ENCODE measurements at regions not wholly inside any gene's neighbourhood (a gene's known extent, or its start where the extent isn't known, plus 50 kb on each side); places are given as distances from the start of the nearest gene placed in this dataset.

- TF ChIP-seq CTCF (IDR thresholded peaks at IDR 0.05; ENCODE audit: low read depth, low read length, poor library complexity, severe bottlenecking): no peak
- TF ChIP-seq EZH2phosphoT487 (IDR thresholded peaks at IDR 0.05; ENCODE audit: borderline replicate concordance, low read length): no peak
Measured at GRCh38 chr2:88933980-88934379, 242.5 kb downstream of the RPIA start.

Data from DOHH2 (cell line).